ENCODE measurements at regions not wholly inside any gene's neighbourhood (a gene's known extent, or its start where the extent isn't known, plus 50 kb on each side); places are given as distances from the start of the nearest gene placed in this dataset.

- TF ChIP-seq CREB1 (CRISPR knock-in tag; IDR thresholded peaks at IDR 0.05; ENCODE audit: low read depth) (no peak), CTCF (conservative IDR thresholded peaks at IDR 0.05; ENCODE audit: low read depth in 2 of 2) (no peak), REST (IDR thresholded peaks at IDR 0.05; ENCODE audit: unreplicated experiment) (no peak), POLR2AphosphoS5 (IDR thresholded peaks at IDR 0.05; ENCODE audit: low read depth) (no peak), EZH2phosphoT487 (IDR thresholded peaks at IDR 0.05; ENCODE audit: unreplicated experiment) (no peak), EZH2 (IDR thresholded peaks at IDR 0.05; ENCODE audit: low read depth, unreplicated experiment) (no peak), STAT1 (IDR thresholded peaks at IDR 0.05; ENCODE audit: unreplicated experiment) (no peak), ZNF331 (CRISPR knock-in tag; IDR thresholded peaks at IDR 0.05; ENCODE audit: low read depth) (no peak), NANOG (IDR thresholded peaks at IDR 0.05; ENCODE audit: borderline replicate concordance) (no peak), ZNF114 (CRISPR knock-in tag; IDR thresholded peaks at IDR 0.05) (no peak)
- TF ChIP-seq, protein P1, sequence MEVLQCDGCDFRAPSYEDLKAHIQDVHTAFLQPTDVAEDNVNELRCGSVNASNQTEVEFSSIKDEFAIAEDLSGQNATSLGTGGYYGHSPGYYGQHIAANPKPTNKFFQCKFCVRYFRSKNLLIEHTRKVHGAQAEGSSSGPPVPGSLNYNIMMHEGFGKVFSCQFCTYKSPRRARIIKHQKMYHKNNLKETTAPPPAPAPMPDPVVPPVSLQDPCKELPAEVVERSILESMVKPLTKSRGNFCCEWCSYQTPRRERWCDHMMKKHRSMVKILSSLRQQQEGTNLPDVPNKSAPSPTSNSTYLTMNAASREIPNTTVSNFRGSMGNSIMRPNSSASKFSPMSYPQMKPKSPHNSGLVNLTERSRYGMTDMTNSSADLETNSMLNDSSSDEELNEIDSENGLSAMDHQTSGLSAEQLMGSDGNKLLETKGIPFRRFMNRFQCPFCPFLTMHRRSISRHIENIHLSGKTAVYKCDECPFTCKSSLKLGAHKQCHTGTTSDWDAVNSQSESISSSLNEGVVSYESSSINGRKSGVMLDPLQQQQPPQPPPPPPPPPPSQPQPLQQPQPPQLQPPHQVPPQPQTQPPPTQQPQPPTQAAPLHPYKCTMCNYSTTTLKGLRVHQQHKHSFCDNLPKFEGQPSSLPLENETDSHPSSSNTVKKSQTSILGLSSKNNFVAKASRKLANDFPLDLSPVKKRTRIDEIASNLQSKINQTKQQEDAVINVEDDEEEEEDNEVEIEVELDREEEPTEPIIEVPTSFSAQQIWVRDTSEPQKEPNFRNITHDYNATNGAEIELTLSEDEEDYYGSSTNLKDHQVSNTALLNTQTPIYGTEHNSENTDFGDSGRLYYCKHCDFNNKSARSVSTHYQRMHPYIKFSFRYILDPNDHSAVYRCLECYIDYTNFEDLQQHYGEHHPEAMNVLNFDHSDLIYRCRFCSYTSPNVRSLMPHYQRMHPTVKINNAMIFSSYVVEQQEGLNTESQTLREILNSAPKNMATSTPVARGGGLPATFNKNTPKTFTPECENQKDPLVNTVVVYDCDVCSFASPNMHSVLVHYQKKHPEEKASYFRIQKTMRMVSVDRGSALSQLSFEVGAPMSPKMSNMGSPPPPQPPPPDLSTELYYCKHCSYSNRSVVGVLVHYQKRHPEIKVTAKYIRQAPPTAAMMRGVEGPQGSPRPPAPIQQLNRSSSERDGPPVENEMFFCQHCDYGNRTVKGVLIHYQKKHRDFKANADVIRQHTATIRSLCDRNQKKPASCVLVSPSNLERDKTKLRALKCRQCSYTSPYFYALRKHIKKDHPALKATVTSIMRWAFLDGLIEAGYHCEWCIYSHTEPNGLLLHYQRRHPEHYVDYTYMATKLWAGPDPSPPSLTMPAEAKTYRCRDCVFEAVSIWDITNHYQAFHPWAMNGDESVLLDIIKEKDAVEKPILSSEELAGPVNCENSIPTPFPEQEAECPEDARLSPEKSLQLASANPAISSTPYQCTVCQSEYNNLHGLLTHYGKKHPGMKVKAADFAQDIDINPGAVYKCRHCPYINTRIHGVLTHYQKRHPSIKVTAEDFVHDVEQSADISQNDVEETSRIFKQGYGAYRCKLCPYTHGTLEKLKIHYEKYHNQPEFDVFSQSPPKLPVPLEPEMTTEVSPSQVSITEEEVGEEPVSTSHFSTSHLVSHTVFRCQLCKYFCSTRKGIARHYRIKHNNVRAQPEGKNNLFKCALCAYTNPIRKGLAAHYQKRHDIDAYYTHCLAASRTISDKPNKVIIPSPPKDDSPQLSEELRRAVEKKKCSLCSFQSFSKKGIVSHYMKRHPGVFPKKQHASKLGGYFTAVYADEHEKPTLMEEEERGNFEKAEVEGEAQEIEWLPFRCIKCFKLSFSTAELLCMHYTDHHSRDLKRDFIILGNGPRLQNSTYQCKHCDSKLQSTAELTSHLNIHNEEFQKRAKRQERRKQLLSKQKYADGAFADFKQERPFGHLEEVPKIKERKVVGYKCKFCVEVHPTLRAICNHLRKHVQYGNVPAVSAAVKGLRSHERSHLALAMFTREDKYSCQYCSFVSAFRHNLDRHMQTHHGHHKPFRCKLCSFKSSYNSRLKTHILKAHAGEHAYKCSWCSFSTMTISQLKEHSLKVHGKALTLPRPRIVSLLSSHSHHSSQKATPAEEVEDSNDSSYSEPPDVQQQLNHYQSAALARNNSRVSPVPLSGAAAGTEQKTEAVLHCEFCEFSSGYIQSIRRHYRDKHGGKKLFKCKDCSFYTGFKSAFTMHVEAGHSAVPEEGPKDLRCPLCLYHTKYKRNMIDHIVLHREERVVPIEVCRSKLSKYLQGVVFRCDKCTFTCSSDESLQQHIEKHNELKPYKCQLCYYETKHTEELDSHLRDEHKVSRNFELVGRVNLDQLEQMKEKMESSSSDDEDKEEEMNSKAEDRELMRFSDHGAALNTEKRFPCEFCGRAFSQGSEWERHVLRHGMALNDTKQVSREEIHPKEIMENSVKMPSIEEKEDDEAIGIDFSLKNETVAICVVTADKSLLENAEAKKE (CRISPR knock-in tag; IDR thresholded peaks at IDR 0.05) = no peak
These were observed 95.7 kb upstream of the SOX9 start for GRCh38 chr17:72025113-72025512.

Data from GM23338 (cell line).